Stimulated activated effector memory CD8-positive, alpha-beta T cell treated with anti-CD3 and anti-CD28 coated beads, Interleukin-12 subunit alpha, Interleukin-12 subunit beta, amount 100 ng/mL, for 72 hours (primary cell): ENCODE measurements at regions not wholly inside any gene's neighbourhood (a gene's known extent, or its start where the extent isn't known, plus 50 kb on each side); places are given as distances from the start of the nearest gene placed in this dataset.
A peak's percentile ranks its signal among the peaks of the same experiment; 100 is the strongest.

Experiments used
- ATAC-seq: fragments of 150-1000 bp; cut with Tn5 transposase; 2 replicates; pipeline ENCODE4 v1.10.0; 2021
- DNase-seq, 2 donors: peaks; one replicate each; pipeline ENCODE4 v3.0.0; 2021 to 2022; ENCODE audit warnings: low spot score in 2 of 2
- H3K27ac Mint-ChIP-seq: one replicate; pipeline ENCODE4 v1.8.0; 2022; ENCODE audit warnings: mild to moderate bottlenecking, mixed read lengths
- H3K36me3 Mint-ChIP-seq: one replicate; pipeline ENCODE4 v1.8.0; 2022; ENCODE audit warnings: mild to moderate bottlenecking, mixed read lengths
- H3K4me1 Mint-ChIP-seq: one replicate; pipeline ENCODE4 v1.8.0; 2022; ENCODE audit warnings: mixed read lengths
- H3K4me3 Mint-ChIP-seq: one replicate; pipeline ENCODE4 v1.8.0; 2022; ENCODE audit warnings: mild to moderate bottlenecking, mixed read lengths
- H3K9me3 Mint-ChIP-seq: one replicate; pipeline ENCODE4 v1.8.0; 2022; ENCODE audit warnings: mixed read lengths

DNA sequence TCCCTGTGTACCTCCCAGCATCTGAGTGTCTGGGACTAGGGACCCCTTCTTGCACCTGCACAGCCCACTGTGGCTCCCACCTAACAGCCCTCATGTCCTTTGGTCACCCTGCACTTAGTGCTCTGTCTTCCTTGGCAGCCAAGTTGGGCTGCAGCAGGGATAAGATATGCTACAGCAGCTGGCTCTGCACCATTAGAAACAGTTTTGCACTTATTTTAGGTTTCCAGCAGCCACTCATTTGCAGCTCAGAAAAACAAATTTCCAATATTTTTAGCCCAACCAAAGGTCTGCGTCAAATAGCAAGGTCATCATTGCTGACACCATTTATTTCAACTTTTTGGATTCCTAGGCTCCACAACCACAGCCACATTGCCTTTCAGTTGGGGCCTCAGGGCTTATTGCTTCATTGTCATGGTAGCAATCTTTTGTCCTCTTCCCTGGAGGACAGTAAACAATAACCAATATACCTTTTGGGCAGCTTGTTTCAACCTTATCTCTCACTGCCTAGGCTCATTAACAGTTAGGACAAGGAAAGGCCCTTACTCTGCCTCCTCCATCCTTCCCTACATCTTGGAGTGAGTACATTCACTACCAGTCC, 263.9 kb downstream of the COX7C start:
- ATAC-seq (no peak), DNase-seq (no peak)
- H3K9me3 Mint-ChIP-seq, result no peaks in the 10 kb centered on the region
- H3K27ac Mint-ChIP-seq, result no peak overlapping the region
- H3K4me3 Mint-ChIP-seq, result no peak overlapping the region
- H3K36me3 Mint-ChIP-seq, result no peaks in the 10 kb centered on the region
- peaks cover 9% of the 10 kb centered on the region for H3K4me1 Mint-ChIP-seq

DNA sequence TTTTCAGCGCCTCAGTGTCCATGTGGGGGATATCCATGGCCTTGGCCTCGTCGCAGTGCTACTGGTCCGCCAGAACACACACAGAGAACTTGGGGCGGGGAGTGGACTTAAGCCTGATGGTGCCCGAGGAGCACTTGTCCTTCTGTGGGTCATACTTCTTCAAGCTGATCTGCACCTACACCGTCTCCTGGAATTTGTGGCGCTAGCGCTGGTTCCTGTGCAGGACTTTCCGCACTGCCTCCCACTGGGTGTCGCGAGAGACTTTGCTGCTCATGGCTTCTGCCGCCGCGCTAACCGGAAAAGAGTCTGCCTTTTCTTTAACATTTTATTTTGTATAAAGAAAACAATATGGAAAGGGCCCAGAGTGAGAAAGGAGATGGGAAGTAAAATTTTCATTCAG, 266.9 kb downstream of the COX7C start:
- H3K4me1 Mint-ChIP-seq, result peaks cover 9% of the 10 kb centered on the region
- no peak overlapping the region for H3K27ac Mint-ChIP-seq
- ATAC-seq (no peak), DNase-seq (no peak)
- H3K9me3 Mint-ChIP-seq, result no peaks in the 10 kb centered on the region
- no peak overlapping the region for H3K4me3 Mint-ChIP-seq
- no peaks in the 10 kb centered on the region for H3K36me3 Mint-ChIP-seq

DNA sequence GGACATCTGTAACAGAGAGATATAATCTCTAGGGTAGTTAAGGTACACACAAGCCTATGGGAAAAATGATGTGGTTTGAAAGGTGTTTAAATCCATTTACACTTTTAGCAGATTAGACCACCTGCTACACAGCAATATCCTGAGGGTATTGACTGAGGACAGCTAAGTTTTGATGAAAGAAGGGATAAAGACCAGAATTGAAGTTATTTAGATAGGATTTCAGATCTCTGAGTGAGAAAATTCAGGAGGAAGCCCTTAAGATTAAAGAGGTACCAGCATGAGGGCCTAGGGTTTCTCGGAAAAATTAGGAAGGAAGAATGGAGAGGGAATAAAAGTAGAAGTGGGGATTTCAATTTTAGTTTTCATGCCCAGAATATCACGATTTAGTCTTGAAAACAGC, 267.3 kb downstream of the COX7C start:
- Mint-ChIP-seq H3K4me3 (no peak overlapping the region), H3K27ac (no peak overlapping the region), H3K4me1 (peaks cover 9% of the 10 kb centered on the region), H3K9me3 (no peaks in the 10 kb centered on the region), H3K36me3 (no peaks in the 10 kb centered on the region)
- ATAC-seq (no peak), DNase-seq (no peak)

DNA sequence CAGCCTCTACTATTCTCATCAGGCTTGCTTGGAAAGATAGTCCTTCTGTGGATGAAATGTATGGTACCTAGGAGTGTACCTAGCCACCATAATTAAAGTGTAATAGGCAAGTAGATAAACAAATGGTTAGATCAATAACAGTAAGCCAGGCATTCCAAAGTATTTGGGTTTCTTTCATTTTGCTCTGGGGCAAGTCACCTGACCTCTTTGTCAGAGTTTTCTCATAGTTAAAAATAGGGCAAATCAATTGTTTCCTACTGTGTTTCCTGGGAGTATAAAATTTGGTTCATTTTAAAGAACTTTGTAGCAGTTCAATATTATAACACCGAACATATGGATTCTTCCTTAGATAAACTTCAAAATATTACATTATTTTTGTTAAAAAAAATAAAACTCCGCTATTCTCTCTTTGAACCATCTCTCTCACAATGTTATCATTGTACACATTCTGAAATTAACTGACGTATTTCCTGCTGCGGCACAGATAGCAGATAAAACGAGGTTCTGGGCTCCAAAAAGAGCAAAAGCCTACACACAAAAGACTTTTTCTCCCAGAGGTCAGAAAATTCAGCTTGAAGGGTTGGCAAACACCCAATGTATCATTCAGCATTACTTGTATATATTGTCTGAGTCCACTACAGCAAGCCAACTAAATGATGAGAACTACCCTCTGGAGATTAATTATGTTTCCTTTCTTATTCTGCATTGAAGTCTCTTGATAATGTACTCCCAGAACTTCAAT, 267.9 kb downstream of the COX7C start:
- Mint-ChIP-seq H3K9me3 (no peaks in the 10 kb centered on the region), H3K4me3 (no peak overlapping the region), H3K4me1 (peaks cover 9% of the 10 kb centered on the region), H3K36me3 (no peaks in the 10 kb centered on the region), H3K27ac (no peak overlapping the region)
- no peak for ATAC-seq
- DNase-seq, result no peak

DNA sequence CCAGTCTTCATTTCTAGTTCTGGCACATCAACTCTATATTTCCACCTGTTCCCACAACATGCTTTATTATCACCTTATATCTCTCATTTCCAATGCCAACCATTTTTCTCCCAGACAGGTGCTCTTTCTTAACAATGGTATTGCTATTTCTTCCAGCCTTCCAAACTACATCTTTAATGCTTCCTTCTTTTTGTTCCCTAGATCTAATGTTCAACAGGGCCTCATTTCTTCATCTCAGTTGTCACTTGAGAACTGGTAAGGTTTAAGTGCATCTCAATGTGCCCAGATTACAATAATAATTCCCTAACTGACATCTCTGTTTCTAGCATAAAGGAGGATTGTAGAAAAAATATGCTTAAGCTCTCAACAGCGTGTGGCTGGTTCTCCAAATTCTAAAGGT, 272.6 kb downstream of the COX7C start:
- H3K4me3 Mint-ChIP-seq, result no peak overlapping the region
- no peaks in the 10 kb centered on the region for H3K9me3 Mint-ChIP-seq
- no peaks in the 10 kb centered on the region for H3K36me3 Mint-ChIP-seq
- H3K27ac Mint-ChIP-seq, result no peak overlapping the region
- H3K4me1 Mint-ChIP-seq, result no peaks in the 10 kb centered on the region
- DNase-seq (no peak), ATAC-seq (no peak)

DNA sequence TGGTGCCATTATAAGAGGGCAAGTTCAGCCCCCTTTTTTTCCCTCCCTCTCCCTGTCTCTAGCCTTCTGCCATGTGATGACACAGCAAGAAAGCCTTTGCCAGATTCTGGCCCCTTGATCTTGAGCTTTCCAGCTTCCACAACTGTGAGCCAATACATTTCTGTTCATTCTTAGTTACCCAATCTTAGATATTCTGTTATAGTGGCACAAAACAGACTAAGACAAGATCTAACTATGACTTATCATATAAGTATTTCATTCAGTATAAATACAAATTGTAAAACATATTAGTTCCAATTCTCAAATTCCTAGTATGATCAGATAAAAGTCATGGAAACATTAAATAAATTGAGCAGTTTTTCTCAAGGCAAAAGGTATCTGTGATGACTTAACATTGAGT, 276.3 kb downstream of the COX7C start:
- no peak for ATAC-seq
- Mint-ChIP-seq H3K36me3 (no peaks in the 10 kb centered on the region), H3K9me3 (no peaks in the 10 kb centered on the region), H3K4me1 (no peaks in the 10 kb centered on the region), H3K27ac (no peak overlapping the region), H3K4me3 (no peak overlapping the region)
- no peak for DNase-seq

DNA sequence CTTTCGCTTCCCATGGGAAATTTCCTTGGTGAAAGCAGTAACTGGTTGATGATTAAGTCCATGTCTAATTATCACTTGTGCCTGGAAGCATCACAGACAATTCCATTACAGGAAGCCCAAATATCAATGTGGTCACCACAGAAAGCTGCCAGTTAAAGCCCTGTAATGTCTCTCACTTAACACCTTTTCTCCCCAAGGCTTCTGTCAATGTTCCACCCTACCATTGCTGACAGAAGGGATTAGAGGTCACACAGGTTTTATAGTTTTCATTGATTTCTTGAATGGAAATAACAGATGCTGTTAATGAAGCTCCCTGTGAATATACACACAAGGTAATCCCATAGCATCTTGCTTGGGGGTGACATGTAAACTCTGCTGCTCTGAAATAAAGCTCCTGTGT, 279.2 kb downstream of the COX7C start:
- no peak for ATAC-seq
- Mint-ChIP-seq H3K36me3 (no peaks in the 10 kb centered on the region), H3K9me3 (no peaks in the 10 kb centered on the region), H3K4me3 (no peak overlapping the region), H3K27ac (no peak overlapping the region), H3K4me1 (no peaks in the 10 kb centered on the region)
- DNase-seq, result no peak

DNA sequence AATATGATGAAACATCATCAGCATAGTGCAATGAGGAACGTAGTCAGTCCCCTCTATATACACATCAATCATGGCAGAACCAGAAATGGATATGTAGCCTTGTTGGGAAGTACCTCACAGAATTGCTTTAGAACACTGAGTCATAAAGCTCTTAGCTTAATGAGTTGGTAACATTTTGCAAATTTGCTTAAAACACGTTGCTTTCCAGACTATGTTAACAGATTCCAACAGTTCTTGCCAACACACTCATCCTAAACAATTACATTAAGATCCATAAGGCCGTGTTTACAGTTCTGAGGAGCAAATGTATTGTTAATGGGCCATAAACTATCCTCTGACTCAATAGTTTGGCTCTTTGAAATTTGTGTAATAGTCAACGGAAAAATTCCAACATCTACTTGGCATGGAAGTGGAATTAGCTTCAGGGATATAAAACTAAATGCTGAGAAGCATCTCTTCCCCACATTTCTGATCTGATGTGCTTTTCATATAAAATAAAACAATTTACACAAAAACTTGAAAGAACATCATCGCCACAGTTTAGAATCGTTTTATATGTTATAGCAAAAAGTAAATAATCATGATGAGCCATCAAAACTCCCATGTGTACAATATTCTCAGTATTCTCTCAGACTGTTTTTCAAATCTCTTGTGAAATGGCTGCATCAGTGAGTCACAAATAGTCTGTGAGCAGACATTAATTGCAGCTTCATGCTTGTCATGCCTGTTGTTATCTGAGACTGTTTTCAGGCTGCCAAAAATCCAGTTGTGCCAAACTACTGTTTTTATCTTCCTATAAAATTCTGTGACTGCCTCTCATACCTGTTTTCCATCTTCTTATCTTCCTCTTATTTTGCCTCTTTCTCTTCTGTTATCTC, 291.9 kb downstream of the COX7C start:
- H3K4me3 Mint-ChIP-seq, result no peak overlapping the region
- H3K9me3 Mint-ChIP-seq, result no peaks in the 10 kb centered on the region
- DNase-seq (no peak), ATAC-seq (no peak)
- no peak overlapping the region for H3K27ac Mint-ChIP-seq
- no peaks in the 10 kb centered on the region for H3K36me3 Mint-ChIP-seq
- H3K4me1 Mint-ChIP-seq, result no peaks in the 10 kb centered on the region

DNA sequence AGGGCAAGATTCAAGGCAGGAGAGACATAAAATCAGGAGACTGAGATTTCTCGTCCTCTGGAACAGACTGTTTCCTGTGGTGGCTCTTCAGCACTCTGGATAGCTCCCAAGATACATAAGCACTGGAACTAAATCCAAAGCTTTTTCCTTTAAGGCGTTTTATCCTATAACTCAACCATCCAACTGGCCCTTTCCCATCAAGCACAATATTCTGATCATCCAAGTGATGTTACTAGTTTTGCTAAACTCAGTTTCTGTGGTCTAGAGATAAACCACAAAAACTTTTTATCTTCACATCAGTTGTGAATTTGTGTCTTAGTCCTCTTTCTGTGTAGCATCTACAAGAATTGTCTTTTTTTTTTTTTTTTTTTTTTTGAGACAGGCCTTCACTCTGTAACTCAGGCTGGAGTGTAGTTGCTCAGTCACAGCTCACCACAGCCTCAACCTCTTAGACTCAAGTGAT, 299.4 kb downstream of the COX7C start:
- H3K36me3 Mint-ChIP-seq, result no peaks in the 10 kb centered on the region
- no peak overlapping the region for H3K27ac Mint-ChIP-seq
- no peak overlapping the region for H3K4me3 Mint-ChIP-seq
- H3K4me1 Mint-ChIP-seq, result peaks cover 10% of the 10 kb centered on the region
- peak; percentile 86 for ATAC-seq
- H3K9me3 Mint-ChIP-seq, result peaks cover 3% of the 10 kb centered on the region
- no peak for DNase-seq

DNA sequence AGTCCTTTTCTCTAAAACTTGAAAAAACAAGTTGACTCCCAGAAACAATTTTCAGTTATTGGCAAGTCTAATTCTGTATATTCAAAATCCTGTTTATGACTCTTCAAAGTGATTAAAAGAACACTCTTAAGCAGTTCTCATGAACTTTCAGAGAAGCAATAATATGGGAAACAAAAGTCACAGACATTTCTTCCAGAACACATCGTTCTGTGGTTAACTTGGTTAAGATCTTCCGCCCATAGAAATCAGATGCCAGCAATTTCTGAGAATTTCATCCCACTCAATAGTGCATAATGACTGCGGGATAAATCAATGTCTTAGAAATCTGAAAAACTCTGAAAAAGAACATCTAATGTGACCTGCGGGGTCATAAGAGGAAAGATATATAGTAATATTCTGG, 300.5 kb downstream of the COX7C start:
- peaks cover 10% of the 10 kb centered on the region for H3K4me1 Mint-ChIP-seq
- H3K9me3 Mint-ChIP-seq, result peaks cover 3% of the 10 kb centered on the region
- ATAC-seq (peak; percentile 78), DNase-seq (no peak)
- no peak overlapping the region for H3K4me3 Mint-ChIP-seq
- H3K27ac Mint-ChIP-seq, result peak overlapping the region; percentile 36
- no peaks in the 10 kb centered on the region for H3K36me3 Mint-ChIP-seq

DNA sequence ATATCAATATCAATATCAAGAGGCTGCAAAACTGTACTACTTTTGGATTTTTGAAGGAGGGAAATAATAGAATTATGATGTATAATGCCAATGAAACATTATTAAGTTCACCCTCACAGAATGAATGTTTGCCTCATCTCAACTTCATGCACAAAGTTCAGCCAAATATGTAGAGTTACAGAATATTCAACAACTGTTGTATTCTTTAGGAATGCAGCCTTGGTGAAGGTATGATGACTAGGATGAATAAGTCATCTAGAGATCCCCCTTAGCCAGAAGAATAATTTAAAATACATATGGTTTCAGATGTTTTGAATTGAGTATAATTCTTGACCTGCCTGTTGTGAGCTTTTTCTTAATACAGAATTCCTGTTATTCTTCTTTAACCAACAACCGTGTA, 308.3 kb downstream of the COX7C start:
- no peak overlapping the region for H3K27ac Mint-ChIP-seq
- no peaks in the 10 kb centered on the region for H3K4me1 Mint-ChIP-seq
- DNase-seq (no peak), ATAC-seq (no peak)
- H3K36me3 Mint-ChIP-seq, result no peaks in the 10 kb centered on the region
- no peaks in the 10 kb centered on the region for H3K9me3 Mint-ChIP-seq
- no peak overlapping the region for H3K4me3 Mint-ChIP-seq

DNA sequence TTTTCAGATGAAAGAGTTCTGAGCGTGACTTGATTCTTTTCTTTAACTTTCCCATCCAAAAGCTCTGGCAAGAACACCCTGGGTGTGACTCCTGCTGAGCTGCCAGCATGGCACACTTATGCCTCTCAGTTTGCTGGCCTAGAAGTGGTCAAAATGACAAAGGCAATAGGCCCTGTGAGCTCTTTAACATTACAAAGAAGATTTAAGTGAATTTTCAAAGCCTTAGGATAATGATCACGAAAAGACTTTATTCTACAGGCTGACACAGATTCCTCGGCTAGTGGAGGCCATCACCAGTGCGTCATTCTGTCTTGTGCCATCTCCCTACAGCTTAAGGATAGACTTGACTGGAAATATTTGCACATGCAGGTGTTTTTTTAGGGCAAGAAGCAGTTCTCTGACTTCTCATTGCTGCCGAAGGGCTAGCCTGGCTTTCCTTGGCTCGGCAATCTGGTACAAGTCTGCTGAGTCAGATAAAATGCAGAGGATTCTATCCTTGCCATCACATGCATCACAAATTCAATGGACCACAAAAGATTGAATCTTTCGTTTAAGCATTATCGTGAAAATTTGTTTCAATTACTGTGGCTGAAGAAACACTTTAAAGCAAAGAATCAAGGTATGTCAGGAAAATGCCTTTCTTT, 311.5 kb downstream of the COX7C start:
- no peaks in the 10 kb centered on the region for H3K4me1 Mint-ChIP-seq
- no peaks in the 10 kb centered on the region for H3K36me3 Mint-ChIP-seq
- no peaks in the 10 kb centered on the region for H3K9me3 Mint-ChIP-seq
- DNase-seq (no peak), ATAC-seq (no peak)
- no peak overlapping the region for H3K4me3 Mint-ChIP-seq
- H3K27ac Mint-ChIP-seq, result no peak overlapping the region

DNA sequence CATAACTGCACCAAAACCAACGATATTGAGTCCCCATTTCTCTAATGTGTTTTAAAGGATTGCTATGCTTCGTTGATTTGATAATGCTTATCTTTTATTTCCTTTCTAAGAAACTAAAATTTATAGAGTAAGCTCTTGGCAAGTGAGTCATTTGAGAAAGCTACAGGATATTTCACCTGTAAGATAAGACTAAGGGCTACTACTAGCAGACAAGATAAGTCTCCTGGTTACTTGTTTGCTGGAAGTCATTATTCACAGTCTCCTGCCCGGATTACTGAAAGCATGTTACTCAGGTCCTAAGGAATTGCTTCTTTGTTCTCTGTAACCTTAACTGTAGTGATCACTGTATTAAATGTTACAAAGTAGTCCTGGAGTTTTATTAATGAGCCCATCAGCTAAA, 315.9 kb upstream of the RASA1 start:
- no peak for DNase-seq
- Mint-ChIP-seq H3K27ac (no peak overlapping the region), H3K9me3 (no peaks in the 10 kb centered on the region), H3K4me3 (no peak overlapping the region), H3K4me1 (no peaks in the 10 kb centered on the region), H3K36me3 (no peaks in the 10 kb centered on the region)
- ATAC-seq, result no peak

DNA sequence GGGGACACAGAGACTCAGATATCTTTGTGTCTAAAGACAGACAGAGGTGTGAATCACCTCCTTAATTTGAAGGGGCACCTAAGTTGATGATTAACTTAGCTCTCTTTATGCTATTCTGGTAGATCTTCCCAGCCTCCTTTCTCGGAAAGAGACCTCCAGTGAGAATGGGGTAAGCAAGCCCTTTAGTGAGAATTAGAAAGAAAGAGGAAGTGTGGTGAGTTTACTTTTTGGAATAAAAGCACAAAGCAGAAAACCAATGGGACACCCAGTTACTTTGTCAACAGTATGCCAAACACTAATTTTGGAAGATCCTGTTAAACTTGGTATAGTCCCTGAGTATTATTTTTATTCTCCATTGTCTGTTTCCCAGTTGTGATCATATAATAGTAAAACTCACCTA, 302.8 kb upstream of the RASA1 start:
- no peaks in the 10 kb centered on the region for H3K9me3 Mint-ChIP-seq
- H3K4me3 Mint-ChIP-seq, result no peak overlapping the region
- no peaks in the 10 kb centered on the region for H3K36me3 Mint-ChIP-seq
- ATAC-seq, result no peak
- no peak overlapping the region for H3K27ac Mint-ChIP-seq
- no peaks in the 10 kb centered on the region for H3K4me1 Mint-ChIP-seq
- no peak for DNase-seq

DNA sequence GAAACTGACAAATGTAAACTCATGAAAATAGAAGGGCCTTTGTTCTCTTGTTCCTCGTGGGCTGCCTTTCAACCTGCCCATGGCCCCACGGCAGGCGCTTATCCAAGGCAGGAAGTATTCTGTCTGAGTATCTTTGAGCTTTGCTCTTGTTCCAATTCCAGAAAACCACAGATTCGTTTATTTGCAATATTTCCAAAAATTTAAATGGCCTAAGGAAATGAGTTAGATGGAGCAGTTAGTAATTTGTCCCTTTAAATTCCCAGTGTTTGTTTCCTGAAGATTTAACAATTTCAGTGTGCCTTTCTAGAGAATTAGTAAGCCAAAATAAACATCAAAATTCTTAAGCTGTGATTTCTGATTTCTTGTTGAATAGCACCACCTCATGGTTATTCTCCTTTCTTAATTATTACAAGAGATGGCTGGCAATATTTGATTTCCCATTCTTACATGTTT, 299.4 kb upstream of the RASA1 start:
- Mint-ChIP-seq H3K4me3 (no peak overlapping the region), H3K9me3 (no peaks in the 10 kb centered on the region), H3K4me1 (peaks cover 11% of the 10 kb centered on the region), H3K27ac (no peak overlapping the region), H3K36me3 (no peaks in the 10 kb centered on the region)
- ATAC-seq, result no peak
- DNase-seq, result no peak
